GM21381 (cell line): ENCODE measurements at regions not wholly inside any gene's neighbourhood (a gene's known extent, or its start where the extent isn't known, plus 50 kb on each side); places are given as distances from the start of the nearest gene placed in this dataset.

ENCODE experiments used
- ATAC-seq: cut with Tn5 transposase; IDR thresholded peaks from one replicate; pipeline ENCODE4 v1.9.1; 2021; ENCODE audit warnings: mild to moderate bottlenecking, moderate library complexity; ENCODE audit not compliant: unreplicated experiment

GRCh38 chr2:80896576-80896975, 592.0 kb upstream of the LRRTM1 start:
- ATAC-seq, result no peak

DNA sequence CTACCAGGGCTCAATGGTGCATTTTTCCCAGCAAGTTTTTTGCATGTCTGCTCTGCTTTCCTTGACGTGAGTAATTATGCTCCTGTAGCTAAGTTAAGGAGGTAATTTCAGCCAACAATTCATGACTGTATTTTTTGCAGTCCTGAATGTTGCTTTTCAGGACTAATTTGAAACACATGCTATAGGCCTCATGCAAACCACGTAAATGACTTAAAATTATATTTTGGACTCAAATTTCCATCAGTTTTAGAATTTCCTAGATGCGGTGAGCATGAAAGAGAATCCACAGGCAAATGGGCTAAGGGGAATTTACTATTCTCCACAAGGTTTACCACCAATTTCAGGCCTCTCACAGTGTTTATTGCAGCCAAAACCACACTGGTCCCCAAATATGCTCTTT, 589.9 kb upstream of the LRRTM1 start:
- no peak for ATAC-seq

DNA sequence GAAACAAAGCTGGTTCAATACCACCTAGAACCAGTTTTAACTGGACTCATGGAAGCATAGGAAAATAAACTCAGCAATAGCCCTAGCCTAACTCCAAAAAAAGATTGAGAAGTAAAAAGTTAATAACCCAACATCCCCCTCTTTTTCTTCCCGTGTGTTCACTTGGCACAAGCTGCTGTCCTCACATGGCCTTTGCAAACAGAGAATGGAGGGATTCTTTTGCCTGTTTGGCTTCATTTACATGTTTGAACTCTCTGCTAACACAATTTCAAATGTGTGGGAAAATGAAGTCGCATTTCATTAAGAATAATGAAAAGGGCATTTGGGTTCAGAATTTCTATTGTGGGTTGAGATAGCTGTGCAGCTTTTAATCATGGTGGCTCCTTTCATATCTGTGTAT, 589.2 kb upstream of the LRRTM1 start:
- no peak for ATAC-seq

DNA sequence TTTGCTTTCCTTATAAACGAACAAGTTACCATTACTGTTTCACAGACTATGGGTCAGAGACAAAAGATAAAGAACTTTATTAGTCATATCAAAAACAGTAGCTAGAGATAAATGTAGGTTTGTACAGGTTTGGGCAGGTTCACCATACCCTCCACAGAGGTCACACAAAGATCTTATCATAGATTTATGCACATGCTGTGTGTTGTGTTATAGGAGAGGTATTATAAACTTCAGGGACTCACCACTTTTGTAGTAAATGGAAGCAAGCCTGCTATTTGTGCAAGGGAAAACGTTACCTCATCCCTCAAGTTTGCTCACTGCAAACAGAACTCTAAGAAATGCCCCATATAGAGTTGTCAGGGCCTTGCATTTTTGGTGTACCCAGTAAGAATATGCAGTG, 584.5 kb upstream of the LRRTM1 start:
- no peak for ATAC-seq

- no peak for ATAC-seq
Measured at GRCh38 chr2:80887841-80888378, 583.4 kb upstream of the LRRTM1 start.

DNA sequence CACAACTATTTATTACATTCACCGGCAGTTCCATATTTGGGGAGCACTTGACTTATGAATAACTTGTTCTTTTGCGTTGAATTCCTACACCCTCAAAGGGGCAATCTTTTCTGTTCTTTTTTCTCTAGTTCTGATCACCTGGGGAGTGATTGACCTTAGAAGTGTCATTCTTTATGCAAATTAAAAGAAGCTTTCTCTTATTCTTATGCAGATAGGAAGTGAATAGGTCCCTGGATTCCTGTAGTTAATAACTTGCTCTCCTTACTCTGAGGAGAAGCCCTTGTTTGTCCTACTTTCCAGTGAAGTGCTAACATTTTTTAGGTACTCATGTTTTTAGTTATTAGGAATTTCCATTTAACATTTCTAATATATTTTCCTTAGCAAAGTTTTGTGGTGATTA, 569.8 kb upstream of the LRRTM1 start:
- no peak for ATAC-seq

GRCh38 chr2:80869858-80870438, 565.4 kb upstream of the LRRTM1 start:
- no peak for ATAC-seq

DNA sequence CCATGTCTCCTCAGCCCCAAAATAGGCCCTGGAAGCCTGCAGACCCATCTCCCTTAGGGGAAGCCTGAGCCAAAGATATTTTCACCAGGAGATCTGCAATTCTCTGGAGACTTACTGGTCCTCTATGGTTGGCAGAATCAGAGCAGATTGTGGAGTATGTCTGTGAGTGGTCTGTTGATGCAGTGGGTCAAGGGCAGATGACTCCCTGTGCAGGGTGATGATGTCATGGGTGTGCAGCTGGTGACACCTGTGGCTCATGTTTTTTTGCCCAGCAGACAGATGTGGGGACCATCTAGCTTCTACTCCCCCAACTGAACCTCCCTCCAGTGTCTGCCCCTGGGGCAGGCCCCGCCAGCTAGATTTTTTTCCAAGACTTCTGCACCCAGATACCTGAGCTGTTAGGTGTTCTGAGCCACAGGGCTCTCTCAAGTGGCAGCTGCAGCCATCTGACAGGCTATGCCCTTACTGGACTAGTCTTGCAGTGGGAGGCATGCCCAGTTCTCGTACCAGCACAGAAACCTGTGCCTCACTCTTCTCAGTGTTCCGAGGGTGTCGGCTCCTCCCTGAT, 558.7 kb upstream of the LRRTM1 start:
- ATAC-seq, result no peak

DNA sequence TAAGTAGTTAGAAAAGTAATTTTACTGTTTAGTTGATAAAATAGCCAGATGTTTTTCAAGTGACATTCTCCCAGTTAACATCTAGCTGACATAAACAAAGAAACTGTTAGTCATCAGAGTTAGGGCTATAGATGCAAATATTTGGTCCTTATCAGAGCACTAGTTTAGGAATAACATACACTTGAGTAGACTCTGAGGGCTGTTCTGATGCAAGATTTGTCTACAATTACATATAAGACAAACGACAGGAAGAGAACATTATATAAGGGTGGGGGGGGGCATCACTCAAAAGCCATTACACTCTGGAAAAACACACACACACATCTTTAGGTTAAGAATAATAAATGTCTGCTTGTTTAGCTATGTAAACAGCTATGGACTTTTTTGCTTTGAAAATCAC, 554.4 kb upstream of the LRRTM1 start:
- ATAC-seq, result no peak

- ATAC-seq, result no peak
Measured at GRCh38 chr2:80856227-80856626, 551.7 kb upstream of the LRRTM1 start.

- no peak for ATAC-seq
Measured at GRCh38 chr2:80854831-80855230, 550.3 kb upstream of the LRRTM1 start.

DNA sequence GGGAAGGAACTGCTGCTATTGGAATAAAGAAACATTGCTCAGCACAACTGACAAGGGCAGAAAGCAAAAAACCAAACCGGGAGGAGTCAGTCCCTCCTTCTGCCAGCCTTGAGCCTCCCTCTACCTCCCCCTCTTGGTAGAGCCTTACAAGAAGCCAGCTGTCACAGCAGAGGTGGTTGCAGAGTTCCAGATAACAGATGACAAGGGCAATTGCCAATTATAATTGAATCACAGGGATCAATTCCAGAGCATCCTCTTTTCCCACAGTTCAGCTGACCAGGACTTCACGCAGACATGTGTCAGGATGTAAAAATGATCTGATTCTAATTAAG, 548.2 kb upstream of the LRRTM1 start:
- ATAC-seq, result no peak

- ATAC-seq, result no peak
Measured at GRCh38 chr2:80852079-80852807, 547.7 kb upstream of the LRRTM1 start.

DNA sequence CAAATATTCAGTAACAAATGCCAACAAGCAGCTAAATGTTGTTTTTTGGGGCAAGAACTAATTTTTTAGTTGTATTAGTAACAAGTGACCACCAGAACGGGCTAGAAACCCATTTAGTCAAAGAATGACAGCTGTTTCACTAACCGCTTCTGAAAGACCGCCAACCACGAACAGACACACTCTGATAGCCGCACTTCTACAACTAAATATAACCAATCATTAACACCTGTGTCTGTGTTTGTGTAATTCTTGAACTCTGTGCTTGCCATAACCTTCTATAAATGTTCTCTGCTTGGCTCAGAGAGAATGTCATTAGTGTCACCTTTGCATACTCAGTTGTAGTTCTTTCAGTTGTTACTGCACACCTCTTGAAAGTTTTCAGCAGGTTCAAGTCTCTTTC, 526.3 kb upstream of the LRRTM1 start:
- no peak for ATAC-seq

DNA sequence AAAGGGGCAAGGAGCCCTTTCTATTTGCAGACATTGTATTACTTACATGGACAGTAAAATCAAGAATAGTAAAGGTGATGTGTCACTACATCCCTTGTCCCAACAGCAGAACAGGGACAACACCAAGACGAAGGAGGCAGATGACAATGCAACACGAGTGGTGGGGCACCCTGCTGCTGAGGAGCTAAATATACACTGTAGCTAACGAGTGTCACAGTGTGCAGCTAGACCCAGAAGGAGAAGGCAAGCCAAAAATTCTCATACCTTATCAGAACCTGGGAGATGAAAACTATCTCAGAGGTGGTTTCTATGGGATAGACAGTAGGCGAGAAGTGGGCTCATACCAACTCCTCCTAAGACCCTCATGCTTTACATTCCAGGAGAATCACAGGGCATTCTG, 518.4 kb upstream of the LRRTM1 start:
- no peak for ATAC-seq

GRCh38 chr2:80815259-80815658, 510.7 kb upstream of the LRRTM1 start:
- no peak for ATAC-seq

- ATAC-seq, result no peak
Measured at GRCh38 chr2:80786584-80786983, 482.0 kb upstream of the LRRTM1 start.

- no peak for ATAC-seq
Measured at GRCh38 chr2:80778704-80779103, 474.2 kb upstream of the LRRTM1 start.

- ATAC-seq, result no peak
Measured at GRCh38 chr2:80748592-80748991, 444.0 kb upstream of the LRRTM1 start.

DNA sequence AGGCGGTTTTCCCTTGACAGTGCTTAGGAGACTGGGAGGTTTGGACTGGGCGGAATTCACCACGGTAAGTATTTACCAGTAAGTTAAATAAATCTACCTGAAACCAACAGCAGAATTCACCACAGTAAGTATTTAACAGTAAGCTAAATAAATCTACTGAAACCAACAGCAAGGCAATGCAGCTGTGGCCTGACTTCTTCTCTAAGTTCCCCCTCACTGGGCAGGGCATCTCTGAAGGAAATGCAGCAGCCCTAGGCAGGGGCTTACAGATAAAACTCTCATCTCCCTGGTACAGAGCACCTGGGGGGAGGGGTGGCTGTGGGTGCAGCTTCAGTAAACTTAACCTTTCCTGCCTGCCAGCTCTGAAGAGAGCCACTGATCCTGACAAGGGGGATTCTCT, 432.5 kb upstream of the LRRTM1 start:
- ATAC-seq, result no peak

DNA sequence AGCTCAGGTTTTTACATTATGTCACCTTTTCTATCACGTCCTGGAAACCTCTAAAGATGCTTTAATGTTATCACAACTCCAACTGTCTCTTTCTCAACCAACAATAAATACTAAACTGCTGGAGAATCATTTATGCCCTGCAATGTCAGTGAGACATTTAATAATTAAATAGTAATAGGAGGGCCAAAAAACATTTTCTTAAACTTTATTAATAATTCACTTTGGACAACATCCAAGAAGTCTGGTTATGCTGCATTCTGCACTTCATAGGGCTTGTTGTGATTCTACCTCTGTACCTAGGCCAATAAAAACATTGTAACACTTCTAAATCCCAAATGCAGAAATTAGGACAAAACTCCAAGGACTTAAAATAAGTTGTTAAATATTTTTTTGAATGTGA, 420.4 kb upstream of the LRRTM1 start:
- no peak for ATAC-seq

DNA sequence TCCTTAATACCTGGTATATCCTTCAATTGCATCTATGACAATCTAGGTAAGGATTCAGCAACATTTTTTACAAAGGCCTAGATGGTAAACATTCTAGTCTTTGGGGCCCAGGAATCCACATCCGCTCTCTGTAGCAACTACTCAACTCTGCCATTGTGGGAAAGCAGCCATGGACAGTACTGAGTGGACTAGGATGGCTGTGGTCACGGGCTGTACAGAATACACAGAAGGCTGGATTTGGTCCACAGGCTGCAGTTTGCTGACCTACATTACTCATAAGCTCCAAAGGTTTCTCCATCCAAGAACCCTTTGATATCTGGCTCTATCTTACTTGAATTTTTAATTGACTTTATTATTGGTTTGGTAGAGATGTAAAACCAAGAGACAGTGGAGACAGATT, 418.3 kb upstream of the LRRTM1 start:
- ATAC-seq, result no peak

GRCh38 chr2:80719607-80720006, 415.1 kb upstream of the LRRTM1 start:
- no peak for ATAC-seq
